ENCODE measurements at regions not wholly inside any gene's neighbourhood (a gene's known extent, or its start where the extent isn't known, plus 50 kb on each side); places are given as distances from the start of the nearest gene placed in this dataset.
"Not testable (repeated sequence)": the region's sequence is repeated elsewhere in the genome, so short reads cannot be mapped to it uniquely, and the experiment has no call there.

GRCh38 chr16:21516705-21517040, 82.7 kb upstream of the METTL9 start:
- DNase-seq (ENCODE audit: low read depth), result not testable (repeated sequence)

- DNase-seq (ENCODE audit: low read depth), result not testable (repeated sequence)
Measured at GRCh38 chr16:21517263-21517662, 82.1 kb upstream of the METTL9 start.

- not testable (repeated sequence) for DNase-seq (ENCODE audit: low read depth)
Measured at GRCh38 chr16:21519361-21520133, 79.8 kb upstream of the METTL9 start.

- DNase-seq (ENCODE audit: low read depth), result peak; percentile 90
Measured at GRCh38 chr16:21520134-21521047, 79.0 kb upstream of the METTL9 start.

GRCh38 chr16:21521048-21521389, 78.4 kb upstream of the METTL9 start:
- DNase-seq (ENCODE audit: low read depth), result not testable (repeated sequence)

GRCh38 chr16:21521390-21522143, 77.8 kb upstream of the METTL9 start:
- not testable (repeated sequence) for DNase-seq (ENCODE audit: low read depth)

GRCh38 chr16:21522846-21523245, 76.5 kb upstream of the METTL9 start:
- not testable (repeated sequence) for DNase-seq (ENCODE audit: low read depth)

GRCh38 chr16:21523411-21524067, 75.8 kb upstream of the METTL9 start:
- DNase-seq (ENCODE audit: low read depth), result no peak

- no peak for DNase-seq (ENCODE audit: low read depth)
Measured at GRCh38 chr16:21524068-21524751, 75.2 kb upstream of the METTL9 start.

- DNase-seq (ENCODE audit: low read depth), result not testable (repeated sequence)
Measured at GRCh38 chr16:21524752-21525028, 74.7 kb upstream of the METTL9 start.

GRCh38 chr16:21525029-21525895, 74.1 kb upstream of the METTL9 start:
- not testable (repeated sequence) for DNase-seq (ENCODE audit: low read depth)

- DNase-seq (ENCODE audit: low read depth), result not testable (repeated sequence)
Measured at GRCh38 chr16:21525956-21526922, 73.1 kb upstream of the METTL9 start.

- DNase-seq (ENCODE audit: low read depth), result no peak
Measured at GRCh38 chr16:21526923-21527807, 72.2 kb upstream of the METTL9 start.

- DNase-seq (ENCODE audit: low read depth), result not testable (repeated sequence)
Measured at GRCh38 chr16:21529060-21529658, 70.2 kb upstream of the METTL9 start.

- DNase-seq (ENCODE audit: low read depth), result not testable (repeated sequence)
Measured at GRCh38 chr16:21530729-21531383, 68.5 kb upstream of the METTL9 start.

GRCh38 chr16:21532996-21533395, 66.4 kb upstream of the METTL9 start:
- DNase-seq (ENCODE audit: low read depth), result not testable (repeated sequence)

GRCh38 chr16:21533474-21533873, 65.9 kb upstream of the METTL9 start:
- DNase-seq (ENCODE audit: low read depth), result not testable (repeated sequence)

Data from stimulated activated CD8-positive, alpha-beta memory T cell treated with anti-CD3 and anti-CD28 coated beads, Interleukin-12 subunit alpha, Interleukin-12 subunit beta, amount 100 ng/mL, for 1 hour (primary cell).